ENCODE measurements at regions not wholly inside any gene's neighbourhood (a gene's known extent, or its start where the extent isn't known, plus 50 kb on each side); places are given as distances from the start of the nearest gene placed in this dataset.

DNA sequence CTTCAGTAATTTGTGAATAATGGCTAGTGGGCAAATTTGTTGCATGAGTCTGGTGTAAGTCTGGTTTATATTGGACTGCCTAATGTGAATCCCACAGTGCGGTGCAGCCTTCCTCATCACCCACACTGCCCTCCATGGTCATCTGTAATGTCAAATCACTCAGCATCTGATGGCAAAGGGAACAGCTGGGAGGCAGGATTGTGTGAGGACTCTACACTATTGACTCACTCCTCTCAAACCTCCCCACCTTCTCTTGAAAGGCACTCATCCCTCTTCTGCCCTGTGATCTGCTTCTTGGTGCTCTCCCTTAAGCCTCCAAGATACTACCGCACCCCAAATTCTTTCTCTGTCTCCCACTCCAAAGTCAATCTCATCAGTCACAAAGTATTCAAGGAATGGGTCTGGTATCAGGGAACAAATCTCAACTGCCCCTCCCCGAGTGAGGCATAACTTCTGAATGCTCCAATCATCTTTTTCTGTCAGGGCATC is 146.0 kb upstream of the BEND6 start:
- no peak for TF ChIP-seq GATA2 (IDR thresholded peaks at IDR 0.05; ENCODE audit: low read depth, low read length)
- no peak for TF ChIP-seq GATA3 (IDR thresholded peaks at IDR 0.05; ENCODE audit: low read depth, low read length)

DNA sequence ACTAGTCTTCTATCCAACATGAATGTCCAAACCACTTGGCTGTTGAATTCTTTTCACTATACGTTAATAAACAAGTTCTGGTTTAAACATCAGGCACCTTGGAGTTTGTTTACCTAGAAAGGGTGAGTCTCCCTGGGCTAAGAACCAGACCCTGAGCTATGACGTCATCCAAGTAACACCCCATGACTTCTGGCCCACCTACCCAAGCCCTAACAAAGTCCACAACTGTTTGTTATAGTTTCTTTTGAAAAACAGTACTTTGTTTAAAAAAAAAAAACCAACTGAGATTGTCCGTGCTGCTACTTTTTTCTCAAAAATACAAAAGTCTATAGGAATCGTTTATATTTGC is 146.9 kb upstream of the BEND6 start:
- no peak for TF ChIP-seq GATA2 (IDR thresholded peaks at IDR 0.05; ENCODE audit: low read depth, low read length)
- TF ChIP-seq GATA3 (IDR thresholded peaks at IDR 0.05; ENCODE audit: low read depth, low read length), result no peak

DNA sequence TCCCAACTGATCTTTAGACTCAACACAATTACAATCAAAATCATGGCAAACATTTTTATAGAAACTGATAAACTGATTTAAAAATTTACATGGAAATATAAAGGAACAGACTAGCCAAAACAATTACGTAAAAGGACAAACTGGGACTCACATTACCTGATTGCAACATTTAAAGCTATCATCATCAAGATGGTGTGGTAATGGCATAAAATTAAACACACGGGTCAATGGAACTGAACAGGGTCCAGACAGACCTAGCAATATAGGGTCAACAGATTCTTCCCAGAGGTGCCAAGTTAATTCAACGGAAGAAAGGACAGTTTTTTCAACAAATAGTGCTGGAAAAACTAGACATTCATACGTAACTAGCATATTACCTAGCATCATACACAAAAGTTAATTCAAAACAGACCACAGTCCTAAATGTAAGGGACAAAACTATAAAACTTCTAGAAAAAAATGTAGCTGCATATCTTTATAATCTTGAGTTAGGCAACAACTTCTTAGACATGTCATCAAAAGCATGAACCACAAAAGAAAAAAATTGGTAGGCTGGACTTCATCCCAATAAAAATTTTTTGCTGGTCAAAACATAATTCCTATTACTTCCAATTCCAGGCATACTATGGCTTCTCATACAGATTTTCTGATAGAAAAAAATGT is 147.4 kb upstream of the BEND6 start:
- TF ChIP-seq GATA3 (IDR thresholded peaks at IDR 0.05; ENCODE audit: low read depth, low read length) (no peak), GATA2 (IDR thresholded peaks at IDR 0.05; ENCODE audit: low read depth, low read length) (no peak)

DNA sequence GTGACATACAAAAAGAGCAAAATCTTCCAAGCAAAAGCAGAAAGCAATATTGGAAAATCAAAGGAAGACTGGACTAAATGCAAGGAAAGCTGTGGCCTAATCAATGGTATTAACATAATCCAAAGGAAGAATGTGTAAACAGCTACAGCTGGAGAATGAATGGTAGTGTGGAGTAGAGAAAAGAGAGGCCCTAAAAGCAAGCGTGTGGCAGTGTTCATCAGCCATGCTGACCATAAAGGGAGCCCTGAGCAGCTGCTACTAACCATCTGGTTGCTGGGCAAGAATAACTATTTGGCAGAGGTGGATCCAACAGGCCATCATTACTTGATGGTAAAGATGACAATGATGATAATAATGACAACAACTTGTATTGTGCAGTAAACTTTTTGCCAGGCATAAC is 148.5 kb upstream of the BEND6 start:
- TF ChIP-seq GATA3 (IDR thresholded peaks at IDR 0.05; ENCODE audit: low read depth, low read length) (no peak), GATA2 (IDR thresholded peaks at IDR 0.05; ENCODE audit: low read depth, low read length) (no peak)

DNA sequence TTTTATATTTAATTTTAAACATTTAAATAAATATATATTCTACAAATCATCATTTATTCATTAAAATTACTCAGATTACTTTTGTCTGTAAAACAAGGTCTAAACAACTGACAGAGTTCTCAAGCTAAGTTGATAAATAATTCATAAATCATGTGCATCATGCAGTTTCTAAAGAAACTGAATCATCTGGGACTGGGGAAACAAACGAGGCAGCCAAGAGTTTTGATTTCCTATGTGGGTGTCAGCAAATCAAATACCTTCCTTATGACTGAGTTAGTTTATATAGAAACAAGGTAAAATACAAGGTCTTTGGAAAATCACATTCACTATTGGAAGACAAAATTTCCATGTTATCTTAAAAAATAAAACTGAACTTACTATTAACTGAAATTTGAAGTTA is 149.9 kb upstream of the BEND6 start:
- TF ChIP-seq GATA3 (IDR thresholded peaks at IDR 0.05; ENCODE audit: low read depth, low read length) (no peak), GATA2 (IDR thresholded peaks at IDR 0.05; ENCODE audit: low read depth, low read length) (no peak)

DNA sequence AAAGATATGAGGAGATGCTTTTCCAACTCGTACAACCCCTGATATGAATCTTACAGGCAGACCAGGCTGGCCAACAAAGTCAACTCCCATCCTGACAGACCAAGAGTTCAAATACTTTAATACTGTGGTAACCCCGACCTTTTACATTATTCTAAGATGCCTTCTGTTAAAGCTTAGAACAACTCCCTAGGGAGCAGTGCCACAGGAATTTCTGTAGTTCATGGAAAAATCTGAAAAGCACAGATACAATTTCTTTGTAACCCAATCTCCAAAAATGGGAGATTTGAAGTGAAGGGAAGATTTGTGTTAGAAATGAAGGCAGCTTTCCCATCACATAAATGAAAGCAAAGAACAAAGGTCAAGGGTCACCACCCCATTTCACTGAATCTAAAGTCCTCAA is 151.3 kb upstream of the BEND6 start:
- TF ChIP-seq GATA3 (IDR thresholded peaks at IDR 0.05; ENCODE audit: low read depth, low read length) (peak; percentile 38; the same call in 1 of the 2 replicates), GATA2 (IDR thresholded peaks at IDR 0.05; ENCODE audit: low read depth, low read length) (peak; percentile 62)

DNA sequence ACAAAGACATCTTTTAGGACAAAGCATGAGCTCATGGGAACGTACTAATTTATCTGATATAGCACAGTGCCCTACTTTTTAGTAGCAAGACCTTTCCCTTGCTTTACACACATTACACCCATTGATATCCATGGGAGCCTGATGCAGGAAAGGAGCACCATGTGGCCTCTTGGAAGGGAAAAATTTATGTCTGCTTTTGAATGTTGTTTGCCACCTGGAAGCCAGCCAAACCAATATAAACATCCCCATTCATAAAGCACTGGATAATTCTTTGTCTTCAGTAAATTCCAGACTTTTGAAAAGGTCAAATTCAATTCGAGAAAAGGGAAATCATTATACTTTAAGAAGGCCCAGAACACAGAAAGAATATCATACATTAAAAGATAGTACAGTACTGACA is 152.3 kb upstream of the BEND6 start:
- no peak for TF ChIP-seq GATA3 (IDR thresholded peaks at IDR 0.05; ENCODE audit: low read depth, low read length)
- no peak for TF ChIP-seq GATA2 (IDR thresholded peaks at IDR 0.05; ENCODE audit: low read depth, low read length)

DNA sequence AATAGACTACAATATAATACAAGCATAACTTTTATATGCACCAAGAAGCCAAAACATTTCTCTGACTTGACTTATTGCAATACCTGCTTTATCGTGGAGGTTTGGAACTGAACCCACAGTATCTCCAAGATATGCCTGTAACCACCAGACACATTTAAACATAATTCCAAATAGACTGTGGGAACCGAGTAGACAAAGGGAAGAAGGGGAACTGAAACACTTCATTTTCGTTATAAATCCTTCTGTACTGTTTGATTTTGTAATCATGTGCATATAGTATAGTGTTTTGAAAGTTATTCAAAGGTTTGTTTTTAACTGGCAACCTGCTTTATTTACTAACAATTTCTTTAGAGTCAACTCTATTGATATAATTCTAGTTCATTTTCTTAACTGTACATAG is 154.9 kb upstream of the BEND6 start:
- TF ChIP-seq GATA3 (IDR thresholded peaks at IDR 0.05; ENCODE audit: low read depth, low read length) (no peak), GATA2 (IDR thresholded peaks at IDR 0.05; ENCODE audit: low read depth, low read length) (no peak)

DNA sequence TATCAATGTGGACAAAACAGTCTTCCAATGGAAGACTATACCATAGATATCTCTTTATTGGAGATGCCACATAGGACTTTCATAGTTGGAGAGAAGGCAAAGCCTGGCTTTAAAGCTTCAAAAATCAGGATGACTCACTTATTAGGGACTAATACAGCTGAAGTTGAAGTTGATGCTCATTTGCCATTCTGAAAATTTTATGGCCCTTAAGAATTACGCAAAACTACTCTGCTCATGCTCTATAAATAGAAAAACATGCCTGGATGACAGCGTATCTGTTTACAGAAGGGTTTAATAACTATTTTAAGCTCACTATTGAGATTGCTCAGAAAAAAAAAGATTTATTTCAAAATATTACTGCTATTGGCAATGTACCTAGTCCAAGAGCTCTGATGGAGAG is 155.5 kb upstream of the DST start:
- TF ChIP-seq GATA2 (IDR thresholded peaks at IDR 0.05; ENCODE audit: low read depth, low read length) (no peak), GATA3 (IDR thresholded peaks at IDR 0.05; ENCODE audit: low read depth, low read length) (no peak)

DNA sequence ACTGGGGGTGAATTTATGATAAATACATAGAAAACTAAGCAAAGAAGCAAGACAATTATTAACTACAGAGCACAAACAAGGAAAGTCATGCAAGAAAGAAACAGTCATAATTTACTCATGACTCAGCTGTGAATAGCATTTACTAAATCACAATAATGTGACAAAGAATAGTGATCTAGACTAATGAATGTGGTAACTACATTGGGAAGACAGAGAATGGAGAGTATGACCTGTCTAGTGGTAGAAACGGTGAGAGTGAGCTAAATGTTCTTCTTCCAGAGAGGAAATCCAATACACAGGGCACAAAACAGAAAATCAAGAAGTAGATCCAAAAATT is 153.5 kb upstream of the DST start:
- TF ChIP-seq GATA3 (IDR thresholded peaks at IDR 0.05; ENCODE audit: low read depth, low read length) (no peak), GATA2 (IDR thresholded peaks at IDR 0.05; ENCODE audit: low read depth, low read length) (no peak; the same call in 1 of the 2 replicates)

DNA sequence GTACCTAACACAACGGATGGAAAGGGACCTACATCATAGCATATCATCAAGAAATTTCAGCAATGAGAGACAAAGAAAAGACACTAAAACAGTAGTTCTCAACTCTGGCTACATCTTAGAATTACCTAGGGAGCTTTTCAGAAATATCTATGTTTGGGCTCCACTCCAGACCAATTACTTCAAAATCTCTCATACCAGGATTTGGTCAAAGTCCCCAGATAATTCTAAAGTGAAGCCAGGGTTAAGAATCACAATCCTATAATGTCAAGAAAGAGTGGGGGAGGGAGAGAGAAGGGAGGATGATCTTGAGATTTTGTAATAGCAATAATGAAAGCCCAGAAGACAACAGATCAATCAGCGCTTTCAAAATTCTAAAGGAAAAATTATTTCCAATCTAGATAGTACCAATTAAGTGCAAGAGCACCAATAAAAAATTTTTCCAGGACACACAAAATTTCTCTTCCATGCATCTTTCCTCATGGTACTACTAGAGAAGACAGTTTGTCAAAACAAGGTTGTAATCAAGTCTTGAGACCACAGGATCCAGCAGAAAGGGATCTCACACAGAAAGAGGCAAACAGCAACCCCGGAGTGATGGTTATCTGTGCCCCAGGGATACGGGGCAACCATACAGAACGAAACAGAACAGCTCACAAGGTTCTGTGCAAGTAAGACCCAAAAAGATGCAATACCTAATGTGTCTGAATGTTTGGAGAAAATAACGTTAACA is 152.9 kb upstream of the DST start:
- peak; percentile 60 for TF ChIP-seq GATA2 (IDR thresholded peaks at IDR 0.05; ENCODE audit: low read depth, low read length)
- peak; percentile 39 for TF ChIP-seq GATA3 (IDR thresholded peaks at IDR 0.05; ENCODE audit: low read depth, low read length)

DNA sequence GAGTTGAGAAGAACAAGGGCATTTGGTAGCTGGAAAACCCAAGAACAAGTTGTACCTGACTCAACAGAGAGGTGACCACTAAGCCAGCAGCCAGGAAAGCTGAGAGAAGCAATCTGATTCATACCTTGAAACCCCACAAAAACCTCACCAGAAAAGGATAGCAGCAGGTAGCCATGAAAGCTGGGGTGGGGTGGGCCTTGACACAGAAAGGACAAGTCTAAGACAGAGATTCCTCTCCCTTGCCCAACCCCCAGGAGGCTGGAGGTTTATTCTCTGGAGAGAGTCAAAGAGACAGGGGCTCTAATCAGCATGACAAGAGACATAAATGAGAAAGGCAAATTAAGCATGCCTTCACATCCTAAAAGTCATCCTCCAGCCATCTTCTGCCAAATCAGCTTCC is 151.7 kb upstream of the DST start:
- TF ChIP-seq GATA2 (IDR thresholded peaks at IDR 0.05; ENCODE audit: low read depth, low read length) (no peak), GATA3 (IDR thresholded peaks at IDR 0.05; ENCODE audit: low read depth, low read length) (no peak)

DNA sequence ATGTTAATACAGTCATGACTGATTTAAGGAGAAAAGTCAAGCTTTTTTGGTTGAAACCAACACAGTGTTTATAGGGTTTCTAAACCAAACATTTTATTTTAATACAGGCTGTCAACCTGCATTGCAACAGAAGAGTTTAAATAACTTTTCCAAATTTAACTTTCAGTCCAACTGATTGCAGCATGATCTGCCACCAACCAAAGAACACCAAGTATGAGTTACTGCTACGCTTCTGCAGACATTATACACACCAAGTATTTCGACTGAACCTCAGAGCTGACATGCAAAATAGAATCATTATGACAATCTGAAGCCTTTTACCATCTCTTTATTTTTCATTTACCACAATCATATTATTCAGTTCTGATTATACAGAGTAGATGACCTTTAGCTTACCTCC is 151.2 kb upstream of the DST start:
- no peak for TF ChIP-seq GATA2 (IDR thresholded peaks at IDR 0.05; ENCODE audit: low read depth, low read length)
- TF ChIP-seq GATA3 (IDR thresholded peaks at IDR 0.05; ENCODE audit: low read depth, low read length), result no peak

DNA sequence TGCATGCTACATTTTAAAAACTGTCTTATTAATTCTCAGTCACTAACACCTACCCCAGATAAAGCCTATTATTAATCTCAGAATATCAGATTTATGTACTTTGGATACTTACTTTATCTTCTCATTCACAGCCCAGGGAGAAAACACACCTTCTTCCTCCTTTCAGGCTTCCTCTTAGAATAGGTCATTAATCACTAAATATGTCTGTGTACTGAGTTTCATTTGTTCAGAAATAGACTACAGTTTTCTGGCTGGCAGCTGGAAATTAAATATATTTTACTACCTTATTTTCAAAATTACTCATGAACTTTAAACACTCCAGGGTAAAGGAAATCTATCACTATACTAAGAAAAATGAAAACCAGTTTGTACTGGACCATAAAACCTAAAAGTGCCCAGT is 147.7 kb upstream of the DST start:
- TF ChIP-seq GATA3 (IDR thresholded peaks at IDR 0.05; ENCODE audit: low read depth, low read length) (no peak), GATA2 (IDR thresholded peaks at IDR 0.05; ENCODE audit: low read depth, low read length) (no peak)

DNA sequence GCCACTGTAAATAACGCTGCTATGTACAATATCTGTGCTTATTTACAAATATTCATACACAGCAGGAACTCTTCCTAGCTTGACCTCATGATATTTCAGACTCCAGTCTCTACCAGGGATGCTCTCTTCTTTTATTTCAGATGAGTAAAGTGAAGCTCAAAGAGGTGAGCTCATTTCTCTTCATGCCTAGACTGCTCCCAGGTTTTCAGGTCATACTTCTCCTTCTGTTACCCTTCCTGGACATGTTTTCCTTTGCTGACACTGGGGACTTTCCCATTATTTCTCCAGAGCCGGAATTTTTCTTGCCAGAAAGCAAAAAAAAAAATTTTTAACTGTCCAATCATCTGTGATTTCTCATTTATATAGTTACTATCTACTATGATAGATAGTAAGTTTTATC is 147.2 kb upstream of the DST start:
- no peak for TF ChIP-seq GATA3 (IDR thresholded peaks at IDR 0.05; ENCODE audit: low read depth, low read length)
- TF ChIP-seq GATA2 (IDR thresholded peaks at IDR 0.05; ENCODE audit: low read depth, low read length), result no peak
